ENCODE measurements at regions not wholly inside any gene's neighbourhood (a gene's known extent, or its start where the extent isn't known, plus 50 kb on each side); places are given as distances from the start of the nearest gene placed in this dataset.

DNA sequence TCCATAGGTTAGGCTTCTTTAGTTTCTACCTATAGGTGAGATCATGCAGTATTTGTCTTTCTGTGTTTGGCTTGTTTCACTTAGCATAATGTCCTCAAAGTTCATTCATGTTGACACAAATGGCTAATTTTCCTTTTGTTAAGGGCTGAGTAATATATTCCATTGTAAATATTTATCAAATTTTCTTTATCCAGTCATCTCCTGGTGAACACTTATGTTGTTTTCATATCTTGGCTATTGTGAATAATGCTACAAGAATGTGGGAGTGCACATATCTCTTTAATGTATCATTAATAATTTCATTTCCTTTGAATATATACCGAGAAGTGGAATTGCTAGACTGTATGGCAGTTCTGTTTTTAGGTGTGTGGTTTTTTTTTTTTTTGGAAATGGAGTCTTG lies 250.9 kb upstream of the SEMA6D start:
- H3K4me3 ChIP-seq (ENCODE audit: control extremely low read depth in 1 of 5, extremely low read depth in 1 of 5, insufficient read depth in 1 of 5, low read depth in 2 of 5, low read length in 4 of 5) = no peak overlapping the region
- DNase-seq (no peak), ATAC-seq (ENCODE audit: low read depth) (no peak)
- TF ChIP-seq, protein P1, sequence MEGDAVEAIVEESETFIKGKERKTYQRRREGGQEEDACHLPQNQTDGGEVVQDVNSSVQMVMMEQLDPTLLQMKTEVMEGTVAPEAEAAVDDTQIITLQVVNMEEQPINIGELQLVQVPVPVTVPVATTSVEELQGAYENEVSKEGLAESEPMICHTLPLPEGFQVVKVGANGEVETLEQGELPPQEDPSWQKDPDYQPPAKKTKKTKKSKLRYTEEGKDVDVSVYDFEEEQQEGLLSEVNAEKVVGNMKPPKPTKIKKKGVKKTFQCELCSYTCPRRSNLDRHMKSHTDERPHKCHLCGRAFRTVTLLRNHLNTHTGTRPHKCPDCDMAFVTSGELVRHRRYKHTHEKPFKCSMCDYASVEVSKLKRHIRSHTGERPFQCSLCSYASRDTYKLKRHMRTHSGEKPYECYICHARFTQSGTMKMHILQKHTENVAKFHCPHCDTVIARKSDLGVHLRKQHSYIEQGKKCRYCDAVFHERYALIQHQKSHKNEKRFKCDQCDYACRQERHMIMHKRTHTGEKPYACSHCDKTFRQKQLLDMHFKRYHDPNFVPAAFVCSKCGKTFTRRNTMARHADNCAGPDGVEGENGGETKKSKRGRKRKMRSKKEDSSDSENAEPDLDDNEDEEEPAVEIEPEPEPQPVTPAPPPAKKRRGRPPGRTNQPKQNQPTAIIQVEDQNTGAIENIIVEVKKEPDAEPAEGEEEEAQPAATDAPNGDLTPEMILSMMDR (IDR thresholded peaks at IDR 0.05) = no peak
- TF ChIP-seq EZH2 (IDR thresholded peaks at IDR 0.05; ENCODE audit: borderline replicate concordance, insufficient read depth, low read depth, low read length, poor library complexity, severe bottlenecking) = no peak
- no peaks in the 10 kb centered on the region for H3K9me3 Mint-ChIP-seq (ENCODE audit: insufficient read depth)
- H3K9ac ChIP-seq (ENCODE audit: low read length) = no peak overlapping the region
- H3K4me2 ChIP-seq (replicated peaks; ENCODE audit: low read depth, low read length, poor library complexity, severe bottlenecking) = no peak overlapping the region
- H3K27ac Mint-ChIP-seq = no peak overlapping the region
- no CpG with 5 or more reads among the region's 1 CpG for whole genome bisulfite sequencing (ENCODE audit: insufficient coverage)
- CTCF ChIA-PET = no interaction called here
- H4K20me1 ChIP-seq (ENCODE audit: control insufficient read depth, insufficient read depth, low read length, poor library complexity, severe bottlenecking) = no peaks in the 10 kb centered on the region
- H3K9me3 ChIP-seq (ENCODE audit: control extremely low read depth in 1 of 3, control insufficient read depth in 2 of 3, insufficient read depth in 1 of 3, low read length in 2 of 3) = no peaks in the 10 kb centered on the region
- no peak overlapping the region for H3K27ac ChIP-seq (ENCODE audit: low read length in 2 of 2)
- H3K79me2 ChIP-seq (ENCODE audit: control insufficient read depth, insufficient read depth, low read length) = no peaks in the 10 kb centered on the region
- no peak overlapping the region for H2AFZ ChIP-seq (ENCODE audit: insufficient read depth, low read depth, low read length, poor library complexity, severe bottlenecking)
- H3K4me3 Mint-ChIP-seq = no peak overlapping the region
- H3K4me1 ChIP-seq (ENCODE audit: control insufficient read depth in 2 of 2, insufficient read depth in 2 of 2, low read length in 2 of 2) = no peaks in the 10 kb centered on the region
- no peaks in the 10 kb centered on the region for H3K4me1 Mint-ChIP-seq
- no peaks in the 10 kb centered on the region for H3K27me3 Mint-ChIP-seq
- POLR2A ChIA-PET = no interaction called here
- H3K27me3 ChIP-seq (replicated peaks in 1 of 4; ENCODE audit: control extremely low read depth in 1 of 4, control insufficient read depth in 3 of 4, insufficient read depth in 4 of 4, low read length in 3 of 4) = no peaks in the 10 kb centered on the region
- no peaks in the 10 kb centered on the region for H3K36me3 ChIP-seq (replicated peaks in 1 of 2; ENCODE audit: control extremely low read depth in 1 of 2, control insufficient read depth in 1 of 2, extremely low read depth in 1 of 2, insufficient read depth in 2 of 2, low read length in 1 of 2)
- intact Hi-C loops (cut with micrococcal nuclease) = no loop called here

DNA sequence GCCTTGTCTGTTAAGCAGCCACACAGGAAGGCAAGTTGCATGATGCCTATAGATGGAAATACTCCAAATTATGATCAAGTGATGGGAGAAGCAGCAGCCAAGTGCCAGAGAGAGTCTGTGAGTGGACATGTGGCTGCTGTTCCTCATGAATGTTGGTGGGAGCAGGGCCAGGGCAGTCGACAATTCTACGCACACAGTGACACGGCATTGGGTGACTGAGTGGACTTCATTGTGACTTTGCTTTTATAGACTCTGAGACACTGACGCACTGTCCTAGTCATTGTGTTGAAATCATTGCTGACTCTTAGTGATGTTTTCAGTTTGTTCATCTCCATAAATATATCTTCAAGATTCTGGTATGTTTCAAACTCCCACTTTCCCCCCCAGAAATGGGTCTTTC lies 246.3 kb upstream of the SEMA6D start:
- intact Hi-C loops (cut with micrococcal nuclease) = loop anchor here (5.0 kb wide), 1 partner anchor 516 kb away; no protein-coding TSS in a partner anchor
- peaks cover 2% of the 10 kb centered on the region for H3K9me3 Mint-ChIP-seq (ENCODE audit: insufficient read depth)
- Histone ChIP-seq H4K20me1 (ENCODE audit: control insufficient read depth, insufficient read depth, low read length, poor library complexity, severe bottlenecking) (no peaks in the 10 kb centered on the region), H3K27me3 (replicated peaks in 1 of 4; ENCODE audit: control extremely low read depth in 1 of 4, control insufficient read depth in 3 of 4, insufficient read depth in 4 of 4, low read length in 3 of 4) (no peaks in the 10 kb centered on the region), H3K36me3 (replicated peaks in 1 of 2; ENCODE audit: control extremely low read depth in 1 of 2, control insufficient read depth in 1 of 2, extremely low read depth in 1 of 2, insufficient read depth in 2 of 2, low read length in 1 of 2) (no peaks in the 10 kb centered on the region), H3K9ac (ENCODE audit: low read length) (no peak overlapping the region), H3K9me3 (ENCODE audit: control extremely low read depth in 1 of 3, control insufficient read depth in 2 of 3, insufficient read depth in 1 of 3, low read length in 2 of 3) (no peaks in the 10 kb centered on the region), H3K4me3 (ENCODE audit: control extremely low read depth in 1 of 5, extremely low read depth in 1 of 5, insufficient read depth in 1 of 5, low read depth in 2 of 5, low read length in 4 of 5) (no peak overlapping the region), H2AFZ (ENCODE audit: insufficient read depth, low read depth, low read length, poor library complexity, severe bottlenecking) (no peak overlapping the region), H3K4me1 (ENCODE audit: control insufficient read depth in 2 of 2, insufficient read depth in 2 of 2, low read length in 2 of 2) (no peaks in the 10 kb centered on the region), H3K79me2 (ENCODE audit: control insufficient read depth, insufficient read depth, low read length) (no peaks in the 10 kb centered on the region), H3K27ac (ENCODE audit: low read length in 2 of 2) (no peak overlapping the region), H3K4me2 (replicated peaks; ENCODE audit: low read depth, low read length, poor library complexity, severe bottlenecking) (no peak overlapping the region)
- ChIA-PET POLR2A (no interaction called here), CTCF (no interaction called here)
- TF ChIP-seq, protein P1 (IDR thresholded peaks at IDR 0.05) = no peak
- no peak for TF ChIP-seq EZH2 (IDR thresholded peaks at IDR 0.05; ENCODE audit: borderline replicate concordance, insufficient read depth, low read depth, low read length, poor library complexity, severe bottlenecking)
- H3K27me3 Mint-ChIP-seq = no peaks in the 10 kb centered on the region
- H3K4me3 Mint-ChIP-seq = no peak overlapping the region
- no peak overlapping the region for H3K27ac Mint-ChIP-seq
- 100% methylated on average over 3 of the region's 4 CpGs for WGBS (ENCODE audit: insufficient coverage)
- ATAC-seq (ENCODE audit: low read depth) (no peak), DNase-seq (no peak)
- H3K4me1 Mint-ChIP-seq = no peaks in the 10 kb centered on the region

All from B cell (primary cell).